ENCODE measurements at regions not wholly inside any gene's neighbourhood (a gene's known extent, or its start where the extent isn't known, plus 50 kb on each side); places are given as distances from the start of the nearest gene placed in this dataset.

DNA sequence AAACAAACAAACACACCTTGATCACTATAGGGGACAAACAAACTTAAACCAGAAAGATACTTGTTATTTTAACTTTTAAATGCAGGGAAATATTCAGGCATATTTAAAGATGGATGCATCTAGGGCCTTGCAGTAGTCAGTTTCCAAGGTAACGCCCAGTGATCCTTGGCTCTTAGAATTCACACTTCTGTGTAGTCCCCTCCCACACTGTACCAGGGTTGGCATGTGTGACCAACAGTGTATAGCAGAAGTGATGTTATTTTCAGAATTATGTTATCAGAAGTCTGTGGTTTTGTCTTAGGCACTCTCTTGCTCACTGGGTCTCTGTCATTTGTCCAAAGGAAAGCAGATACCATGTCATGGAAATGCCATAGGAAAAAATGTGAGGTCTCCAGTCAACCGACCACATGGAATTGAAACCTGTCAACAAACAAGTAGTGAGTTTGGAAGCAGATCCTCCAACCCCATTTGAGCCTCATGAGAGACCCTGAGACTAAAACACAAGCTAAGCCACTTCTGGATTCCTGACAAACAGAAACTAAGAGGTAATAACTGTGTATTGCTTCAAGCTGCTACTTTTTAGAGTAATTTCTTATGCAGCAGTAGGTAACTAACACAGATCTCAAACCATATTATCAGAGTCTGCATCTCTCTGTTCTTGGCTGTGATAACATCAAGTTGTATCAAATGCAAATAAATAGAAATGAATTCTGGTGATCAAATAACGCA, 670.3 kb downstream of the KCTD8 start:
- TF ChIP-seq CTCF (tag by site-specific recombination; IDR thresholded peaks at IDR 0.05), result no peak
- no peak for TF ChIP-seq TCF7L2 (IDR thresholded peaks at IDR 0.05; ENCODE audit: borderline replicate concordance, low read depth, low read length)
- no peak for TF ChIP-seq ZNF596 (tag by site-specific recombination; IDR thresholded peaks at IDR 0.05)
- TF ChIP-seq ATF2 (tag by site-specific recombination; IDR thresholded peaks at IDR 0.05; ENCODE audit: low read depth), result no peak
